ENCODE measurements at regions not wholly inside any gene's neighbourhood (a gene's known extent, or its start where the extent isn't known, plus 50 kb on each side); places are given as distances from the start of the nearest gene placed in this dataset.

DNA sequence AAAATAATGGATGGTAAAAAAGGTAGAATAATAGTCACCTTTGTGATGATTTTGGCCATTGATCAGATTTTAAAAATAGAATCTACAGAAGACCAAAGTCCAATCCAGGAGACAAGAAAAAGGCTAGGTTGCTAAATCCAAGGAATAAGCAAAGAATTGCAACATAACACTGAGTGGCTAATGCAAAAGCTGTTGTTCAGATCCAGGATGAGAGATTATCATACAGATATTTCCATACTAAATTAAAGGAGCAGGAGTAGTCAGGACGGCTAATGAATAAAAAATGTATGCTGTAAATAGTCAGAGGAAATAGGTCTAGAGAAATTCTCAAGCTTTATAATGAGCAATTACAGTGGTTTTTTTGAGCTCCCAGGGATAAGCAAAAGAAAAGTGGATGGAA, 745.9 kb upstream of the ACVR2A start:
- no peaks in the 10 kb centered on the region for H3K9me2 ChIP-seq (replicated peaks; ENCODE audit: low read length)
- ChIA-PET POLR2A (ENCODE audit: unreplicated experiment) (no interaction called here), CTCF (no interaction called here)
- H2AFZ ChIP-seq (ENCODE audit: low read length), result no peak overlapping the region
- no peaks in the 10 kb centered on the region for H3F3A ChIP-seq (ENCODE audit: low read length, unreplicated experiment)
- intact Hi-C loops (cut with micrococcal nuclease), result no loop called here
- no peak overlapping the region for H3K4me2 ChIP-seq (ENCODE audit: low read length)
- no TSS peak for BruUV-seq (replicated peaks)
- no peaks in the 10 kb centered on the region for H4K20me1 ChIP-seq (ENCODE audit: low read length)
- no peaks in the 10 kb centered on the region for H3K27me3 ChIP-seq (ENCODE audit: low read length)
- no peak overlapping the region for H3K27ac ChIP-seq (ENCODE audit: low read length)
- peaks cover 15% of the 10 kb centered on the region; the same call in 1 of the 2 replicates for H3K4me1 ChIP-seq (ENCODE audit: insufficient read depth, low read length)
- H3K9me3 ChIP-seq (ENCODE audit: low read length), result no peaks in the 10 kb centered on the region
- DNase-seq (no peak), ATAC-seq (no peak)
- H3K79me2 ChIP-seq (ENCODE audit: low read length), result no peaks in the 10 kb centered on the region
- no peak for TF ChIP-seq EZH2 (IDR thresholded peaks at IDR 0.05; ENCODE audit: low read length, unreplicated experiment)
- TF ChIP-seq, protein P1, sequence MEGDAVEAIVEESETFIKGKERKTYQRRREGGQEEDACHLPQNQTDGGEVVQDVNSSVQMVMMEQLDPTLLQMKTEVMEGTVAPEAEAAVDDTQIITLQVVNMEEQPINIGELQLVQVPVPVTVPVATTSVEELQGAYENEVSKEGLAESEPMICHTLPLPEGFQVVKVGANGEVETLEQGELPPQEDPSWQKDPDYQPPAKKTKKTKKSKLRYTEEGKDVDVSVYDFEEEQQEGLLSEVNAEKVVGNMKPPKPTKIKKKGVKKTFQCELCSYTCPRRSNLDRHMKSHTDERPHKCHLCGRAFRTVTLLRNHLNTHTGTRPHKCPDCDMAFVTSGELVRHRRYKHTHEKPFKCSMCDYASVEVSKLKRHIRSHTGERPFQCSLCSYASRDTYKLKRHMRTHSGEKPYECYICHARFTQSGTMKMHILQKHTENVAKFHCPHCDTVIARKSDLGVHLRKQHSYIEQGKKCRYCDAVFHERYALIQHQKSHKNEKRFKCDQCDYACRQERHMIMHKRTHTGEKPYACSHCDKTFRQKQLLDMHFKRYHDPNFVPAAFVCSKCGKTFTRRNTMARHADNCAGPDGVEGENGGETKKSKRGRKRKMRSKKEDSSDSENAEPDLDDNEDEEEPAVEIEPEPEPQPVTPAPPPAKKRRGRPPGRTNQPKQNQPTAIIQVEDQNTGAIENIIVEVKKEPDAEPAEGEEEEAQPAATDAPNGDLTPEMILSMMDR (conservative IDR thresholded peaks at IDR 0.05; ENCODE audit: low read depth, low read length), result no peak
- no peak for TF ChIP-seq EZH2phosphoT487 (IDR thresholded peaks at IDR 0.05; ENCODE audit: borderline replicate concordance, low read length)
- no peak overlapping the region for H3K9ac ChIP-seq (ENCODE audit: low read length)
- H3K36me3 ChIP-seq (ENCODE audit: low read depth, low read length), result no peaks in the 10 kb centered on the region
- no peak overlapping the region for H3K4me3 ChIP-seq (ENCODE audit: low read length)

DNA sequence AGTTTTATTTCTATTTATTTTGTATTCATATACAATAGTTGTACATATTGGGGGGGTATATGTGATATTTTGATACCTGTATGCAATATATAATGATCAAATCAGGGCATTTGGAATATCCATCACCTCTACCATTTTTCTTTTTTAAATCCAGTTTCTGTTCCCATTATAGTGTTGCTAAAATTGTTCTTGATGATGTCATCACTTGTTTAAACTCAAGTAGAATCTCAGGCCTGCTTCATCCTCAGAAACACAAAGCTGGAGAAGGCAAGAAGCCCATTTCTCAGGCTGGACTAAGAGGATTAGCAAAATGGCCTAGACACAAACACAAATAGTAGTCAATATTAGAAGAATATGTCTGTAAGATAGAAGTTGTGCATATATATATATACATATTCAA, 747.1 kb upstream of the ACVR2A start:
- Histone ChIP-seq H3K36me3 (ENCODE audit: low read depth, low read length) (no peaks in the 10 kb centered on the region), H3K4me3 (ENCODE audit: low read length) (no peak overlapping the region), H3K79me2 (ENCODE audit: low read length) (no peaks in the 10 kb centered on the region), H2AFZ (ENCODE audit: low read length) (no peak overlapping the region), H4K20me1 (ENCODE audit: low read length) (no peaks in the 10 kb centered on the region), H3K4me1 (ENCODE audit: insufficient read depth, low read length) (peaks cover 15% of the 10 kb centered on the region; the same call in 1 of the 2 replicates), H3K27ac (ENCODE audit: low read length) (no peak overlapping the region), H3K9ac (ENCODE audit: low read length) (no peak overlapping the region), H3K27me3 (ENCODE audit: low read length) (no peaks in the 10 kb centered on the region), H3K4me2 (ENCODE audit: low read length) (no peak overlapping the region), H3K9me2 (replicated peaks; ENCODE audit: low read length) (no peaks in the 10 kb centered on the region), H3F3A (ENCODE audit: low read length, unreplicated experiment) (no peaks in the 10 kb centered on the region), H3K9me3 (ENCODE audit: low read length) (no peaks in the 10 kb centered on the region)
- ChIA-PET CTCF (no interaction called here), POLR2A (ENCODE audit: unreplicated experiment) (no interaction called here)
- ATAC-seq (no peak), DNase-seq (no peak)
- no TSS peak for BruUV-seq (replicated peaks)
- intact Hi-C loops (cut with micrococcal nuclease), result no loop called here
- TF ChIP-seq EZH2phosphoT487 (IDR thresholded peaks at IDR 0.05; ENCODE audit: borderline replicate concordance, low read length) (no peak), EZH2 (IDR thresholded peaks at IDR 0.05; ENCODE audit: low read length, unreplicated experiment) (no peak)
- TF ChIP-seq, protein P1 (conservative IDR thresholded peaks at IDR 0.05; ENCODE audit: low read depth, low read length), result no peak

DNA sequence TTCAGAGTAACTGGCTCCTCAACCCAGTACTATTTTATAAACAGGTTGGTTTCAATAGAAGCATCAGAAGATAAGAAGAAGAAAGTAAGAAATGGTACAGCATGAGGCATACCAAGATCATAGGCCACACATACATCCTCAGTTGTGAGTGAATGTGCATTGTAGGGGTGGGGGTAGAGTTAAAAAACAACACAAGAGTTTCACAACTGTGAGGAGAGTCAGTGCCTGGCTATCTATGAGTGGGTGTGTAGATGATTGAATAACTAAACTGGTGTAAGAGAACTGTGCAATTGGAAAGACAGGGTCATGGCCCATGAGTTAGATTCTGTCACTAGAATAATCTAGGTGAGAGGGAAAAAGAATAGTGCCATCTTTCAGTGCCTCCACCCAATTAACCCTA, 748.2 kb upstream of the ACVR2A start:
- TF ChIP-seq, protein P1 (conservative IDR thresholded peaks at IDR 0.05; ENCODE audit: low read depth, low read length), result no peak
- TF ChIP-seq EZH2 (IDR thresholded peaks at IDR 0.05; ENCODE audit: low read length, unreplicated experiment) (no peak), EZH2phosphoT487 (IDR thresholded peaks at IDR 0.05; ENCODE audit: borderline replicate concordance, low read length) (no peak)
- no TSS peak for BruUV-seq (replicated peaks)
- ATAC-seq (no peak), DNase-seq (no peak)
- Histone ChIP-seq H2AFZ (ENCODE audit: low read length) (no peak overlapping the region), H3K9me2 (replicated peaks; ENCODE audit: low read length) (no peaks in the 10 kb centered on the region), H3K9me3 (ENCODE audit: low read length) (no peaks in the 10 kb centered on the region), H3K9ac (ENCODE audit: low read length) (no peak overlapping the region), H3K27ac (ENCODE audit: low read length) (no peak overlapping the region), H3K79me2 (ENCODE audit: low read length) (no peaks in the 10 kb centered on the region), H3K27me3 (ENCODE audit: low read length) (no peaks in the 10 kb centered on the region), H3K4me2 (ENCODE audit: low read length) (no peak overlapping the region), H3F3A (ENCODE audit: low read length, unreplicated experiment) (no peaks in the 10 kb centered on the region), H3K4me3 (ENCODE audit: low read length) (no peak overlapping the region), H3K36me3 (ENCODE audit: low read depth, low read length) (no peaks in the 10 kb centered on the region), H4K20me1 (ENCODE audit: low read length) (no peaks in the 10 kb centered on the region), H3K4me1 (ENCODE audit: insufficient read depth, low read length) (peaks cover 15% of the 10 kb centered on the region; the same call in 1 of the 2 replicates)
- ChIA-PET POLR2A (ENCODE audit: unreplicated experiment) (no interaction called here), CTCF (no interaction called here)
- intact Hi-C loops (cut with micrococcal nuclease), result no loop called here

All from PC-3 (cell line).